Head of caudate nucleus (tissue), 42 donors: ENCODE measurements at regions not wholly inside any gene's neighbourhood (a gene's known extent, or its start where the extent isn't known, plus 50 kb on each side); places are given as distances from the start of the nearest gene placed in this dataset.
"Not testable (repeated sequence)": the region's sequence is repeated elsewhere in the genome, so short reads cannot be mapped to it uniquely, and the experiment has no call there.

ENCODE experiments used
- DNase-seq, 42 donors: peaks; one replicate each; pipeline versions ENCODE4 v3.0.0 to v3.0.0-alpha.2; 2020 to 2021; ENCODE audit warnings: mixed read lengths in 7 of 42
- intact Hi-C: fragments of 100-400 bp; cut with DNase I; formaldehyde crosslinking; loops from one replicate; pipeline ENCODE4 v1.15.0; 2022

GRCh38 chr11:29056487-29056886 lies 948.3 kb downstream of the METTL15 start:
- intact Hi-C loops, DNase-seq: not testable (repeated sequence)

- no peak for DNase-seq
- intact Hi-C loops: no loop called here
Measured at GRCh38 chr11:29051935-29052334, 943.7 kb downstream of the METTL15 start.

- DNase-seq, intact Hi-C loops: not testable (repeated sequence)
Measured at GRCh38 chr11:29050962-29051361, 942.8 kb downstream of the METTL15 start.

- DNase-seq: no peak
- intact Hi-C loops: no loop called here
Measured at GRCh38 chr11:29040489-29040888, 932.3 kb downstream of the METTL15 start.

GRCh38 chr11:29032384-29033149 lies 924.4 kb downstream of the METTL15 start:
- intact Hi-C loops: no loop called here
- DNase-seq: no peak

- intact Hi-C loops: no loop called here
- DNase-seq: no peak
Measured at GRCh38 chr11:29029452-29029851, 921.3 kb downstream of the METTL15 start.

- DNase-seq: no peak
- intact Hi-C loops: no loop called here
Measured at GRCh38 chr11:29027436-29027835, 919.2 kb downstream of the METTL15 start.

GRCh38 chr11:29026286-29026685 lies 918.1 kb downstream of the METTL15 start:
- no peak for DNase-seq
- intact Hi-C loops: no loop called here

- DNase-seq: no peak
- intact Hi-C loops: no loop called here
Measured at GRCh38 chr11:29025001-29025400, 916.8 kb downstream of the METTL15 start.

GRCh38 chr11:29024386-29024785 lies 916.2 kb downstream of the METTL15 start:
- peak in 26 of 42 donors; percentile 5 to 62 (median 22) for DNase-seq
- intact Hi-C loops: no loop called here

GRCh38 chr11:29023761-29024160 lies 915.6 kb downstream of the METTL15 start:
- intact Hi-C loops: no loop called here
- no peak for DNase-seq

- no peak for DNase-seq
- intact Hi-C loops: no loop called here
Measured at GRCh38 chr11:29022676-29023075, 914.5 kb downstream of the METTL15 start.

GRCh38 chr11:29019960-29020683 lies 911.9 kb downstream of the METTL15 start:
- intact Hi-C loops: no loop called here
- DNase-seq: no peak

GRCh38 chr11:29018631-29019030 lies 910.4 kb downstream of the METTL15 start:
- no peak for DNase-seq
- intact Hi-C loops: no loop called here

GRCh38 chr11:29017941-29018340 lies 909.8 kb downstream of the METTL15 start:
- intact Hi-C loops: no loop called here
- DNase-seq: no peak

- DNase-seq: no peak
- intact Hi-C loops: no loop called here
Measured at GRCh38 chr11:29012507-29012906, 904.3 kb downstream of the METTL15 start.

GRCh38 chr11:29009426-29009825 lies 901.2 kb downstream of the METTL15 start:
- intact Hi-C loops: no loop called here
- DNase-seq: no peak

GRCh38 chr11:29008481-29008880 lies 900.3 kb downstream of the METTL15 start:
- intact Hi-C loops: no loop called here
- no peak for DNase-seq

- intact Hi-C loops: no loop called here
- no peak for DNase-seq
Measured at GRCh38 chr11:29006668-29007067, 898.5 kb downstream of the METTL15 start.

GRCh38 chr11:29005401-29005980 lies 897.3 kb downstream of the METTL15 start:
- intact Hi-C loops: no loop called here
- DNase-seq: no peak
